Activated CD4-positive, alpha-beta T cell treated with anti-CD3 and anti-CD28 coated beads for 36 hours (primary cell): ENCODE measurements at regions not wholly inside any gene's neighbourhood (a gene's known extent, or its start where the extent isn't known, plus 50 kb on each side); places are given as distances from the start of the nearest gene placed in this dataset.

Experiments
- ATAC-seq: fragments of 200-7000 bp; cut with Tn5 transposase; one replicate; pipeline ENCODE4 v1.10.0; 2021; ENCODE audit warnings: mild to moderate bottlenecking, moderate library complexity
- CTCF ChIA-PET: fragments of 350-600 bp; sonication (Branson Sonifier 250); formaldehyde crosslinking; loops from one replicate; lab custom pipeline; 2021; ENCODE audit warnings: antibody characterized with exemption; lab: Charles Lee
- POLR2A ChIA-PET: fragments of 350-600 bp; sonication (Branson Sonifier 250); formaldehyde crosslinking; loops from one replicate; lab custom pipeline; 2021; ENCODE audit warnings: antibody characterized with exemption, inconsistent platforms; lab: Charles Lee
- DNase-seq: peaks from one replicate; pipeline ENCODE4 v3.0.0-alpha.2; 2020
- H3K27ac Mint-ChIP-seq: one replicate; pipeline ENCODE4 v1.8.0; 2021; ENCODE audit warnings: mixed read lengths
- H3K27me3 Mint-ChIP-seq: one replicate; pipeline ENCODE4 v1.8.0; 2021; ENCODE audit warnings: mixed read lengths
- H3K36me3 Mint-ChIP-seq: one replicate; pipeline ENCODE4 v1.8.0; 2021; ENCODE audit warnings: low read depth, mixed read lengths
- H3K4me1 Mint-ChIP-seq: one replicate; pipeline ENCODE4 v1.8.0; 2021; ENCODE audit warnings: mixed read lengths
- H3K4me3 Mint-ChIP-seq: one replicate; pipeline ENCODE4 v1.8.0; 2021; ENCODE audit warnings: mild to moderate bottlenecking, moderate library complexity, mixed read lengths
- H3K9me3 Mint-ChIP-seq: one replicate; pipeline ENCODE4 v1.8.0; 2021; ENCODE audit warnings: low read depth, mixed read lengths
- intact Hi-C, 2 experiments: fragments of 100-400 bp; cut with DNase I in 1 of 2; cut with micrococcal nuclease in 1 of 2; formaldehyde crosslinking; loops; one replicate each; pipeline versions ENCODE4 v1.14.2 to v1.15.1; 2022 to 2024; cut with DNase I, micrococcal nuclease

DNA sequence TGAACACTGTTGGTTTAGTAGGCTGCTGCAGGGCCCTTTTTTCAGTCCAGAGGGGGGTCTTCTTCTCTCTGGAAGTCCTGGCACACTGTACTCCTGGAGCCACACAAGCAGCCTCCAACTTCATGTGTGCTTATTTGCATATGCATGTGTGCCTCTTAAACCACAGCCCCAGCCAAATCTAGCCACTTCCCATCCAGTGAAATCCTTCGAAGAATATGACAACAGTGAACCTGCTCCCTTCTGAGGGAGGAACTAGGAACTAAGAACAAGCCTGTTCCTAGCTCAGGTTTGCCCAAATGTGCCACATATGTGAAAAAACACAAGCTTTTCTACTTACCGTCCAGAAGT, 348.5 kb downstream of the FOXO1 start:
- Mint-ChIP-seq H3K4me3 (no peak overlapping the region), H3K9me3 (peaks cover 2% of the 10 kb centered on the region), H3K4me1 (peaks cover 65% of the 10 kb centered on the region), H3K27me3 (no peaks in the 10 kb centered on the region), H3K27ac (peak overlapping the region; percentile 1), H3K36me3 (no peaks in the 10 kb centered on the region)
- ATAC-seq (no peak), DNase-seq (no peak)
- ChIA-PET POLR2A (no interaction called here), CTCF (no interaction called here)
- intact Hi-C loops, result no loop called here

DNA sequence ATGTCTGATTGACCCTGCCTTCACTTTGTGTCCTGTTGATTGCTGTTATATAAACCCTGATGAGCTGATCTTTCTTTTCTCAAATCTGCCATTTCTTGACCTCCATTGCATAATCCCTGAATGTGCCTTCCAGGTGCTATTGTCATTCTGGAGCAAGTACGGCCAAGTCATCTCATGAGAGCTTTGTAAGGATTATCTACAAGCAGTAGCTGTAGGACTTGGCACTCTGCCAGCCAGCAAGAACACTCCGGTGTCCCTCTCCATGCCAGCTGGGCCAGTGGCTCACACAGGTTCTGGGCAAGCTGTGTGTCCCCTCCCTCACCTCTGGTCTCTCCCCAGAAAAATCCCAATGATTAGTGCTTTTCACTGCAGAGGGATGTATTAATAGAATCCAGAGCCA, 348.1 kb downstream of the FOXO1 start:
- POLR2A ChIA-PET, result no interaction called here
- intact Hi-C loops, result no loop called here

GRCh38 chr13:40319699-40320579, 346.5 kb downstream of the FOXO1 start:
- peaks cover 47% of the 10 kb centered on the region for H3K4me1 Mint-ChIP-seq
- peak; percentile 32 for DNase-seq
- ATAC-seq, result peak; percentile 53
- POLR2A ChIA-PET, result no interaction called here
- CTCF ChIA-PET, result interaction anchor here (0.6 kb wide), 1 partner anchor 11 kb away, joined by 3 read pairs; no protein-coding TSS in a partner anchor
- H3K9me3 Mint-ChIP-seq, result peaks cover 17% of the 10 kb centered on the region
- H3K4me3 Mint-ChIP-seq, result no peak overlapping the region
- intact Hi-C loops, result no loop called here
- H3K27me3 Mint-ChIP-seq, result no peaks in the 10 kb centered on the region
- H3K36me3 Mint-ChIP-seq, result peaks cover 5% of the 10 kb centered on the region
- H3K27ac Mint-ChIP-seq, result peak overlapping the region; percentile 60

More for the DNA sequence above, 348.1 kb downstream of the FOXO1 start:
- Mint-ChIP-seq H3K36me3 (no peaks in the 10 kb centered on the region), H3K9me3 (peaks cover 6% of the 10 kb centered on the region), H3K27ac (no peak overlapping the region), H3K4me3 (no peak overlapping the region), H3K27me3 (no peaks in the 10 kb centered on the region), H3K4me1 (peaks cover 62% of the 10 kb centered on the region)
- ATAC-seq, result no peak
- CTCF ChIA-PET, result no interaction called here
- peak; percentile 32 for DNase-seq

DNA sequence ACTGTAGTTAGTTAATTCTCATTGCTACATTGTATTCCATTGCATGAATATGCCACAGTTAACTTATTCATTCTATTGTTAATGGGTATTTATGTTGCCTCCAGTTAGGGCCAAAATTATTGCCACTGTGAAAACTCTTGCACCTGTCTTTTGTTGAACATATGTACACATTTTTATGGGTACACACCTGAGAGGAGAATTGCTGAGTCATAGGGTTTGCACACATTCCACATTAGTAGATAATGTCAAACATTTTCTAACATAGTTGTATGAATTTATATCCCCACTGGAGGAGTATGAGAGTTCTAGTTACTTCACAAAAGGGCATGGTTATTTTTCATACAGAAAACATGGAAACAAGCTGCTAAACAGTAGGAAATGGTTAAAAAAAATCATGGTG, 338.4 kb downstream of the FOXO1 start:
- ChIA-PET POLR2A (no interaction called here), CTCF (no interaction called here)
- Mint-ChIP-seq H3K27me3 (no peaks in the 10 kb centered on the region), H3K4me1 (peaks cover 28% of the 10 kb centered on the region), H3K4me3 (no peak overlapping the region), H3K27ac (no peak overlapping the region), H3K36me3 (peaks cover 5% of the 10 kb centered on the region), H3K9me3 (peaks cover 16% of the 10 kb centered on the region)
- no peak for ATAC-seq
- DNase-seq, result no peak
- intact Hi-C loops, result no loop called here

GRCh38 chr13:40329781-40330485, 336.5 kb downstream of the FOXO1 start:
- ATAC-seq (no peak), DNase-seq (no peak)
- intact Hi-C loops, result no loop called here
- no peak overlapping the region for H3K4me3 Mint-ChIP-seq
- H3K27ac Mint-ChIP-seq, result peak overlapping the region; percentile 22
- CTCF ChIA-PET, result interaction anchor here (0.6 kb wide), 1 partner anchor 23 kb away, joined by 3 read pairs; no protein-coding TSS in a partner anchor
- peaks cover 30% of the 10 kb centered on the region for H3K4me1 Mint-ChIP-seq
- H3K36me3 Mint-ChIP-seq, result no peaks in the 10 kb centered on the region
- peaks cover 2% of the 10 kb centered on the region for H3K9me3 Mint-ChIP-seq
- POLR2A ChIA-PET, result no interaction called here
- no peaks in the 10 kb centered on the region for H3K27me3 Mint-ChIP-seq

- no peak for ATAC-seq
- H3K4me3 Mint-ChIP-seq, result no peak overlapping the region
- intact Hi-C loops, result no loop called here
- H3K4me1 Mint-ChIP-seq, result peaks cover 24% of the 10 kb centered on the region
- no peaks in the 10 kb centered on the region for H3K36me3 Mint-ChIP-seq
- no peaks in the 10 kb centered on the region for H3K27me3 Mint-ChIP-seq
- no peak for DNase-seq
- ChIA-PET CTCF (interaction anchor here (0.8 kb wide), 1 partner anchor 11 kb away, joined by 3 read pairs; no protein-coding TSS in a partner anchor), POLR2A (no interaction called here)
- no peak overlapping the region for H3K27ac Mint-ChIP-seq
- no peaks in the 10 kb centered on the region for H3K9me3 Mint-ChIP-seq
Measured at GRCh38 chr13:40330950-40331349, 335.5 kb downstream of the FOXO1 start.

DNA sequence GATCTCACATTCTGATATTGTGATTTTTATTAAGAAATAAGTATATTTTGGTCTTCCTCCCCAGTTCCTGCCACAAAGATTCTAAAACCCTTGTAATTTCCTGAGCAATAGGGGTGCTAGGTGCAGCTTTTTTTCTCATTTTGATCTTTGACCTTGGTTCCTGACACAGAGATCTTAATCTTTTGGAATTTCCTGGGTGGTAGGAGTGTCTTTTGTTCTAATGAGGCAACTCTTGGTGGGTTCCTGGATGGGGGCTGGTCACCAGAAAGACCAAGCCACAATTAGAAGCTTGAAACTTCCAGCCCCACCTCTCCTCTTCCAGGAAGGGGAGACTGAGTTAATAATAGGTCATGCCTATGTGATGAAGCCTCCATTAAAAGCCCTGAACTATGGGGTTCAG, 334.6 kb downstream of the FOXO1 start:
- H3K4me3 Mint-ChIP-seq, result no peak overlapping the region
- DNase-seq (no peak), ATAC-seq (no peak)
- no peak overlapping the region for H3K27ac Mint-ChIP-seq
- no peaks in the 10 kb centered on the region for H3K27me3 Mint-ChIP-seq
- intact Hi-C loops, result no loop called here
- H3K4me1 Mint-ChIP-seq, result peaks cover 27% of the 10 kb centered on the region
- ChIA-PET CTCF (no interaction called here), POLR2A (no interaction called here)
- no peaks in the 10 kb centered on the region for H3K36me3 Mint-ChIP-seq
- no peaks in the 10 kb centered on the region for H3K9me3 Mint-ChIP-seq

GRCh38 chr13:40333226-40333625, 333.2 kb downstream of the FOXO1 start:
- Mint-ChIP-seq H3K4me3 (no peak overlapping the region), H3K9me3 (no peaks in the 10 kb centered on the region), H3K36me3 (no peaks in the 10 kb centered on the region), H3K4me1 (peaks cover 30% of the 10 kb centered on the region), H3K27ac (no peak overlapping the region), H3K27me3 (no peaks in the 10 kb centered on the region)
- intact Hi-C loops, result no loop called here
- ATAC-seq, result no peak
- ChIA-PET CTCF (no interaction called here), POLR2A (no interaction called here)
- no peak for DNase-seq

DNA sequence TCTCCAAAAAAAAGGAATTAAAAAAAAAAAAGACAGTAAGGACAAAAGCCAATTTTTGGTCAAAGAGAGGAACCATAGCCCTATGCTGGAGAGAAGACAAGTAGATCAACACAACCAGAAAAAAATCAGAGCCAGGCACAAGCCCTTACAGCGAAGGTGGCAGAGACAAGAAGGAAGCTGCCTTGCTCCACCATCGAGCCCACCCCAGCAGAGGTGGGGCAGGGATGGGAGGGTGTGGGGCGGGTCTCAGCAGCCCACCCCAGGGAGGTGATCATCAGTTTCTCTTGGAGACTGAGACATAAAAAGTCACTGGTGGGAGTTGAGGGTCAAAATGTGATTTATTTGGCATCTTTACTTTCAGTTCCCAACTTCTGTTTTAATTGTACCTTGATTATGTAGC, 332.4 kb downstream of the FOXO1 start:
- no peak overlapping the region for H3K4me3 Mint-ChIP-seq
- intact Hi-C loops, result no loop called here

DNA sequence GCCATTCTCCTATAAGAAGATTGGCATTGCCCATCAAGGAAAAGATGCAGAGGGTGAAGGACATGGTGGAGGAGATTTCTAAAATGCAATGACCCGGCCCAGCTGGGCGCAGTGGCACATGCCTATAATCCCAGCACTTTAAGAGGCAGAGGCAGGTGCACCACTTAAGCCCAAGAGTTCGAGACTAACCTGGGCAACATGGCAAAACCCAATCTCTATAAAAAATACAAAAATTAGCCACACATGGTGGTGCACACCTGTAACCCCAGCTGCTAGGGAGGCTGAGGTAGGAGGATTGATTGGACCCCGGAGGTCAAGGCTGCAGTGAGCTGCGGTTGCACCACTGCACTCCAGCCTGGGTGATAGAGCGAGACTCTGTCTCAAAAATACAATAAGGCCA, 331.8 kb downstream of the FOXO1 start:
- intact Hi-C loops, result no loop called here
- ChIA-PET CTCF (interaction anchor here (0.6 kb wide), 1 partner anchor 55 kb away, joined by 3 read pairs; no protein-coding TSS in a partner anchor), POLR2A (no interaction called here)
- no peak overlapping the region for H3K4me3 Mint-ChIP-seq
- H3K36me3 Mint-ChIP-seq, result no peaks in the 10 kb centered on the region
- H3K27ac Mint-ChIP-seq, result no peak overlapping the region
- DNase-seq, result no peak
- no peaks in the 10 kb centered on the region for H3K27me3 Mint-ChIP-seq
- no peaks in the 10 kb centered on the region for H3K9me3 Mint-ChIP-seq
- H3K4me1 Mint-ChIP-seq, result peaks cover 30% of the 10 kb centered on the region
- no peak for ATAC-seq

More for the DNA sequence above, 332.4 kb downstream of the FOXO1 start:
- ChIA-PET CTCF (no interaction called here), POLR2A (no interaction called here)
- DNase-seq (no peak), ATAC-seq (no peak)
- Mint-ChIP-seq H3K36me3 (no peaks in the 10 kb centered on the region), H3K9me3 (no peaks in the 10 kb centered on the region), H3K27me3 (no peaks in the 10 kb centered on the region), H3K4me1 (peaks cover 30% of the 10 kb centered on the region), H3K27ac (no peak overlapping the region)

DNA sequence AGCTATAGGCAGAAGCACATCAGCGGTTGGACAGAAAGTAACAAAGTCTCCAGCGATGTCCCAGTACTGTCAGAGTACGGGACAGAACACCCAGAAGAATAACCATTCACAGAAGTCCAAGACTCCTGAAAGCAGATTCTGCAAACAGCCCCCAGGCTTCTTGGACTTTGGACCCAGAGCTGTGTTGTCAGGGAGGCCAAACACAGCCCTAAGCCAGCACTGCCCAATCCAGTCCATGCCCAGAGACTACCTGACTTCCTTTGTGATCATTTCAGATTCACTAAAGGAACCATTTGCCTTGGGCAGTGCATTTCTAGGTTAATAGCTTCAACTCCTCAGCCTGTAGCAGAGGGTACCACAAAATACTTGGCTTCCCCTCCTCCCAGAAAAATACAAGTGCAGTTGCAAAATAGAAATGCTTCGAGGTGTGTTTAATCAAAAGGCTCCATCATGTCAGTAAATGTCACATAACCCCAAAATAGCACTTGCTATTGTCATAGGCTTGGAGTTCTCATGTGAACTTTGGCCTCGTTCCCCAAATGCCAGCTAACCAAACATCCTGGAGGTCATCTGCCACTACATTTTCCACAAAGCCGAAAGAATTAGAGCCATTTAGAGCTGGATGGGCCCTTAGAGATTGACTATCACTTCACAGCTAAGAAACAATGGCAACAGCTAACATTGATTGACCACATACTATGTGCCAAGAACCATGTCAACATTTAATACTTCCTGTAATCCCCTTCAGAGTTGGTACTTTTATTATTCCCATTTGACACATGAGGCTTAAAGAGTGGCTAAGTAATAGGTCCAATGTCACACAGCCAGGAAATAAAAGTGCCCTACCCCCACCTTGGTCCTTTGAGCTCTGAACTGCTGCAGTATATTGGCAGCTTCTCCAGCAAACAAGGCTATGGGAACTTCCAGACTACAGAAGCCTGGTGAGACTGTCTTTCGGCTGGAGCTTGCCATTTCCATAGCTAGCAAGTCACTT, 329.9 kb downstream of the FOXO1 start:
- Mint-ChIP-seq H3K36me3 (no peaks in the 10 kb centered on the region), H3K9me3 (no peaks in the 10 kb centered on the region), H3K4me1 (peaks cover 19% of the 10 kb centered on the region), H3K27ac (no peak overlapping the region), H3K4me3 (no peak overlapping the region), H3K27me3 (no peaks in the 10 kb centered on the region)
- CTCF ChIA-PET, result interaction anchor here (1.3 to 1.5 kb wide), 2 partner anchors 36 to 267 kb away, joined by 3 to 5 read pairs; no protein-coding TSS in a partner anchor
- no peak for ATAC-seq
- POLR2A ChIA-PET, result no interaction called here
- intact Hi-C loops, result no loop called here
- DNase-seq, result no peak
